ENCODE measurements at regions not wholly inside any gene's neighbourhood (a gene's known extent, or its start where the extent isn't known, plus 50 kb on each side); places are given as distances from the start of the nearest gene placed in this dataset.

DNA sequence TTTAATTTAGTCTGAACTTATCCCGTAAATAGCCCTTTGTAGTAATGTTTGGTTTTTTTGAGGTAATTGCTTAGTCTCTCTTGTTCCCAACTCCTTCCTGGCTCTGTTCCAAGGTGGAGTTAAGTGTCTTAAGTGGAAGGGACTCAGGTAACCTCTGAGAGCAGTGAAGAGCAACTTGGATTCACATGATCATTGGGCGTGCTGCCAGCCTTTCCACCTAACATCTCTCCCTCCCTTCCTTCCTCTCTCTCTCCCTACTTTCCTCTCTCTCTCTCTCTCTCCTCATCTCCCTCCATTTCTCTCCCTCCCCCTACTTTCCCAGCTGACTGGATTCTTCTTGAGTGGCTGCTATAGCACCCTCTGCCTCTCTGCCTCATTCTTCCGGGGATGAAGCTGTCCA, 232.9 kb upstream of the SASH1 start:
- no peaks in the 10 kb centered on the region for H3K79me1 ChIP-seq (ENCODE audit: low read depth, low read length)
- no peak overlapping the region for H2AFZ ChIP-seq (ENCODE audit: low read length)
- CTCF ChIA-PET (ENCODE audit: partially characterized antibody), result no interaction called here
- no peak overlapping the region for H3K23ac ChIP-seq (ENCODE audit: insufficient read length)
- no peak overlapping the region for H3K18ac ChIP-seq (ENCODE audit: extremely low read depth, low read length)
- H3K27me3 ChIP-seq (replicated peaks in 1 of 4; ENCODE audit: control insufficient read depth in 3 of 4, extremely low read depth in 1 of 4, insufficient read depth in 3 of 4, low read length in 3 of 4), result no peaks in the 10 kb centered on the region
- H3K4me1 ChIP-seq (replicated peaks in 1 of 4; ENCODE audit: control insufficient read depth in 3 of 4, insufficient read depth in 4 of 4, low read length in 3 of 4), result no peaks in the 10 kb centered on the region
- H3K79me2 ChIP-seq (ENCODE audit: control insufficient read depth in 1 of 2, insufficient read depth in 2 of 2, low read length in 2 of 2), result no peaks in the 10 kb centered on the region
- no peak overlapping the region for H2BK120ac ChIP-seq (replicated peaks; ENCODE audit: low read depth, low read length)
- no peak overlapping the region for H3K4me2 ChIP-seq (ENCODE audit: insufficient read depth in 1 of 2, low read depth in 2 of 2, low read length in 2 of 2)
- H3K4me3 ChIP-seq (ENCODE audit: extremely low read depth in 1 of 4, insufficient read depth in 2 of 4, low read depth in 3 of 4, low read length in 4 of 4), result no peak overlapping the region
- H4K20me1 ChIP-seq (replicated peaks in 1 of 2; ENCODE audit: control insufficient read depth in 1 of 2, insufficient read depth in 2 of 2, low read length in 2 of 2), result no peaks in the 10 kb centered on the region
- no peak overlapping the region for H2BK15ac ChIP-seq (ENCODE audit: low read length)
- H3K4ac ChIP-seq (replicated peaks; ENCODE audit: insufficient read length, low read depth, low read length), result no peak overlapping the region
- H3K36me3 ChIP-seq (ENCODE audit: control insufficient read depth in 2 of 4, insufficient read depth in 4 of 4, low read length in 3 of 4), result no peaks in the 10 kb centered on the region
- H3K27ac ChIP-seq (ENCODE audit: low read depth, low read length), result no peak overlapping the region
- no peak overlapping the region for H4K5ac ChIP-seq (ENCODE audit: insufficient read length, low read depth, low read length)
- H3K56ac ChIP-seq (replicated peaks; ENCODE audit: insufficient read length, low read depth, low read length), result no peak overlapping the region
- H2BK5ac ChIP-seq (ENCODE audit: low read depth, low read length), result no peak overlapping the region
- no peaks in the 10 kb centered on the region for H3K23me2 ChIP-seq (ENCODE audit: low read depth, low read length)
- no peak for FAIRE-seq
- POLR2A ChIA-PET (ENCODE audit: partially characterized antibody), result no interaction called here
- TF ChIP-seq CREB1 (IDR thresholded peaks at IDR 0.05) (no peak), SUZ12 (IDR thresholded peaks at IDR 0.05; ENCODE audit: low read length) (no peak)
- H2AK5ac ChIP-seq (ENCODE audit: low read depth, low read length), result no peak overlapping the region
- H2BK20ac ChIP-seq (ENCODE audit: low read length), result no peak overlapping the region
- H3K9ac ChIP-seq (replicated peaks in 1 of 4; ENCODE audit: extremely low read depth in 1 of 4, low read depth in 3 of 4, low read length in 3 of 4), result no peak overlapping the region
- no peak overlapping the region for H3K14ac ChIP-seq (ENCODE audit: insufficient read length)
- DNase-seq (ENCODE audit: low read depth in 1 of 2, low spot score in 2 of 2), result no peak
- H2BK12ac ChIP-seq (ENCODE audit: low read depth, low read length), result no peak overlapping the region
- WGBS, 2 experiments (ENCODE audit: extremely low coverage in 1 of 2, insufficient coverage in 1 of 2, insufficient read length in 1 of 2, insufficient replicate concordance in 2 of 2, low coverage in 1 of 2, low lambda C conversion rate in 2 of 2, missing lambda C conversion rate in 1 of 2), result 92% methylated on average over 3 of the region's 3 CpGs; no CpG with 5 or more reads in 1 of the 2 experiments
- H4K91ac ChIP-seq (replicated peaks; ENCODE audit: insufficient read length, low read length), result no peak overlapping the region
- no peaks in the 10 kb centered on the region for H3K9me3 ChIP-seq (ENCODE audit: insufficient read depth in 2 of 2, low read depth in 1 of 2, low read length in 1 of 2)
- no peak overlapping the region for H4K8ac ChIP-seq (ENCODE audit: extremely low read depth, insufficient read depth, low read length)

Measured in H1 (cell line).